IMR-90 (cell line): ENCODE measurements at regions not wholly inside any gene's neighbourhood (a gene's known extent, or its start where the extent isn't known, plus 50 kb on each side); places are given as distances from the start of the nearest gene placed in this dataset.

Source experiments
- ATAC-seq: fragments of 200-7000 bp; cut with Tn5 transposase; 2 replicates; pipeline ENCODE4 v1.9.1; 2020; ENCODE audit warnings: low read depth, mild to moderate bottlenecking, moderate library complexity
- BruUV-seq: library from RNA; stranded (reverse); fragments of 400-500 nt; replicated peaks from 2 replicates; lab custom pipeline; 2021; lab: Mats Ljungman, UMichigan
- CTCF ChIA-PET: fragments of 300-600 bp; formaldehyde crosslinking; extraction: SDS; loops from one replicate; lab custom pipeline; 2021; ENCODE audit warnings: antibody characterized with exemption; lab: Yijun Ruan, JAX
- POLR2A ChIA-PET: fragments of 300-600 bp; sonication (Branson Sonifier 250); formaldehyde crosslinking; loops from one replicate; lab custom pipeline; 2022; ENCODE audit warnings: antibody characterized with exemption; ENCODE audit not compliant: unreplicated experiment; lab: Charles Lee
- DNase-seq: peaks from one replicate; pipeline ENCODE4 v3.0.0; 2013
- H2AFZ ChIP-seq: replicated peaks from 2 replicates; pipeline ENCODE3; 2013; ENCODE audit warnings: low read length, mild to moderate bottlenecking; ENCODE audit not compliant: poor library complexity
- H2AK5ac ChIP-seq: 2 replicates; pipeline ENCODE4 v1.6.1; 2013; ENCODE audit warnings: low read depth, low read length, inconsistent platforms
- H2AK9ac ChIP-seq: replicated peaks from 2 replicates; pipeline ENCODE3; 2013; ENCODE audit warnings: mild to moderate bottlenecking, low read depth, low read length, moderate library complexity; ENCODE audit not compliant: poor library complexity
- H2BK120ac ChIP-seq: 2 replicates; pipeline ENCODE4 v1.6.1; 2013; ENCODE audit warnings: low read depth, low read length, inconsistent platforms
- H2BK15ac ChIP-seq: 3 replicates; pipeline ENCODE4 v1.6.1; 2013; ENCODE audit warnings: low read depth, low read length, inconsistent platforms
- H2BK20ac ChIP-seq: 2 replicates; pipeline ENCODE4 v1.6.1; 2013; ENCODE audit warnings: low read depth, mild to moderate bottlenecking, inconsistent platforms, low read length, moderate library complexity
- H2BK5ac ChIP-seq: 2 replicates; pipeline ENCODE4 v1.6.1; 2013; ENCODE audit warnings: mild to moderate bottlenecking, low read depth, low read length, inconsistent platforms; ENCODE audit not compliant: poor library complexity, severe bottlenecking
- H3K14ac ChIP-seq: replicated peaks from 2 replicates; pipeline ENCODE4 v1.6.1; 2013; ENCODE audit warnings: low read depth, low read length, inconsistent platforms
- H3K18ac ChIP-seq: 2 replicates; pipeline ENCODE4 v1.6.1; 2013; ENCODE audit warnings: low read depth, low read length, control low read depth
- H3K23ac ChIP-seq: 2 replicates; pipeline ENCODE4 v1.6.1; 2013; ENCODE audit warnings: low read depth, low read length, inconsistent platforms
- H3K27ac ChIP-seq: 2 replicates; pipeline ENCODE4 v1.5.1; 2013; ENCODE audit warnings: mild to moderate bottlenecking, control low read depth, low read length; ENCODE audit not compliant: insufficient read depth
- H3K27me3 ChIP-seq: 2 replicates; pipeline ENCODE4 v1.6.1; 2013; ENCODE audit warnings: low read length; ENCODE audit not compliant: control insufficient read depth, insufficient read depth
- H3K36me3 ChIP-seq: 2 replicates; pipeline ENCODE4 v1.6.1; 2013; ENCODE audit warnings: low read length, mixed read lengths; ENCODE audit not compliant: control insufficient read depth, insufficient read depth
- H3K4ac ChIP-seq: 2 replicates; pipeline ENCODE4 v1.6.1; 2013; ENCODE audit warnings: low read depth, low read length, inconsistent platforms
- H3K4me1 ChIP-seq: 2 replicates; pipeline ENCODE4 v1.6.1; 2013; ENCODE audit warnings: low read length, mixed read lengths; ENCODE audit not compliant: control insufficient read depth, insufficient read depth
- H3K4me2 ChIP-seq: 2 replicates; pipeline ENCODE4 v1.6.1; 2013; ENCODE audit warnings: low read depth, mild to moderate bottlenecking, control low read depth, low read length, moderate library complexity
- H3K4me3 ChIP-seq: 2 replicates; pipeline ENCODE4 v1.5.1; 2013; ENCODE audit warnings: low read depth, mild to moderate bottlenecking, control low read depth, low read length, moderate library complexity; ENCODE audit not compliant: insufficient read depth
- H3K56ac ChIP-seq: 2 replicates; pipeline ENCODE4 v1.6.1; 2013; ENCODE audit warnings: low read length, inconsistent platforms; ENCODE audit not compliant: insufficient read depth; ENCODE audit errors: extremely low read depth
- H3K79me1 ChIP-seq, 2 experiments: 2 replicates each; pipeline ENCODE4 v1.6.1; 2013; ENCODE audit warnings: low read length in 2 of 2, inconsistent platforms in 1 of 2, low read depth in 1 of 2
- H3K9ac ChIP-seq: 2 replicates; pipeline ENCODE4 v1.6.1; 2013; ENCODE audit warnings: low read depth, low read length, control low read depth
- H3K9me1 ChIP-seq: 2 replicates; pipeline ENCODE4 v1.6.1; 2013; ENCODE audit warnings: low read length, inconsistent platforms; ENCODE audit not compliant: insufficient read depth
- H3K9me3 ChIP-seq: 2 replicates; pipeline ENCODE4 v1.6.1; 2013; ENCODE audit warnings: low read length; ENCODE audit not compliant: control insufficient read depth, insufficient read depth
- H4K20me1 ChIP-seq: 2 replicates; pipeline ENCODE4 v1.6.1; 2013; ENCODE audit warnings: low read length, inconsistent platforms; ENCODE audit not compliant: insufficient read depth
- H4K5ac ChIP-seq: 2 replicates; pipeline ENCODE4 v1.6.1; 2013; ENCODE audit warnings: mild to moderate bottlenecking, low read depth, low read length, control low read depth
- H4K8ac ChIP-seq, 2 experiments: 2 replicates each; pipeline ENCODE4 v1.6.1; 2013; ENCODE audit warnings: low read depth in 2 of 2, low read length in 2 of 2, control low read depth in 1 of 2, inconsistent platforms in 1 of 2
- H4K91ac ChIP-seq: 2 replicates; pipeline ENCODE4 v1.6.1; 2013; ENCODE audit warnings: low read depth, low read length, inconsistent platforms; ENCODE audit not compliant: insufficient read depth
- CHD1 ChIP-seq: IDR thresholded peaks from 2 replicates; pipeline ENCODE4 v1.6.1; 2012; ENCODE audit warnings: low read depth, low read length, improper control_type of control experiment
- CTCF ChIP-seq: conservative IDR thresholded peaks from 2 replicates; pipeline ENCODE4 v1.5.1; 2012; ENCODE audit warnings: mild to moderate bottlenecking, low read depth, low read length, improper control_type of control experiment
- FOS ChIP-seq: fragments of 150-350 bp; IDR thresholded peaks from 2 replicates; pipeline ENCODE4 v1.6.1; 2016; ENCODE audit warnings: low read depth, low read length
- MXI1 ChIP-seq: IDR thresholded peaks from 2 replicates; pipeline ENCODE4 v1.6.1; 2012; ENCODE audit warnings: low read depth, mild to moderate bottlenecking, low read length, moderate library complexity, borderline replicate concordance
- NFE2L2 ChIP-seq: fragments of 150-350 bp; IDR thresholded peaks from 2 replicates; pipeline ENCODE4 v1.6.1; 2016; ENCODE audit warnings: low read depth, mild to moderate bottlenecking, low read length
- RAD21 ChIP-seq: IDR thresholded peaks from 2 replicates; pipeline ENCODE4 v1.6.1; 2012; ENCODE audit warnings: low read length, improper control_type of control experiment
- RCOR1 ChIP-seq: IDR thresholded peaks from 2 replicates; pipeline ENCODE4 v1.6.1; 2012; ENCODE audit warnings: mild to moderate bottlenecking, low read length, improper control_type of control experiment; ENCODE audit not compliant: insufficient replicate concordance
- SMC3 ChIP-seq: fragments of 150-350 bp; IDR thresholded peaks from 2 replicates; pipeline ENCODE4 v1.6.1; 2016; ENCODE audit warnings: low read depth, mild to moderate bottlenecking, antibody characterized with exemption, low read length, moderate library complexity
- WGBS, 2 experiments: methylation state at CpG; one replicate each; pipeline versions ENCODE4 v1.1.5 to v1.1.7; 2013; ENCODE audit warnings: missing lambda C conversion rate in 2 of 2; ENCODE audit not compliant: insufficient read length in 1 of 2; ENCODE audit errors: extremely low coverage in 2 of 2; 5-methylcytosine and 5-hydroxymethylcytosine counted together
- dilution Hi-C: fragments of 300-500 bp; cut with HindIII; formaldehyde crosslinking; loops from one replicate; pipeline ENCODE4 v1.14.3; 2018; ENCODE audit warnings: low sequenced_read_pairs; ENCODE audit not compliant: unreplicated experiment
- in situ Hi-C: fragments of 300-500 bp; cut with MboI; formaldehyde crosslinking; loops from 3 replicates; pipeline ENCODE4 v1.14.3; 2019; ENCODE audit warnings: low sequenced_read_pairs, inconsistent platforms, mixed read lengths
- intact Hi-C: fragments of 100-400 bp; cut with micrococcal nuclease; formaldehyde crosslinking; loops from 2 replicates; pipeline ENCODE4 v1.10.0; 2022

GRCh38 chr2:236873636-236874035 lies 212.1 kb upstream of the COPS8 start:
- CTCF ChIA-PET: no interaction called here
- no peak for DNase-seq

More at GRCh38 chr2:236873636-236874035, 212.1 kb upstream of the COPS8 start:
- Histone ChIP-seq H2AK5ac (no peak overlapping the region), H4K8ac (no peak overlapping the region), H3K9me1 (0 out of 2 replicates have a peak, but pooled peaks cover 2% of the 10 kb centered on the region), H4K91ac (no peak overlapping the region), H4K20me1 (no peaks in the 10 kb centered on the region), H3K9me3 (no peaks in the 10 kb centered on the region), H2AFZ (no peak overlapping the region), H3K27me3 (no peaks in the 10 kb centered on the region; the same call in 1 of the 2 replicates), H3K4ac (no peak overlapping the region), H3K9ac (no peak overlapping the region), H3K27ac (no peak overlapping the region), H2BK120ac (no peak overlapping the region), H3K23ac (no peak overlapping the region), H3K79me1 (no peaks in the 10 kb centered on the region), H2BK20ac (no peak overlapping the region), H3K56ac (no peak overlapping the region), H2BK5ac (no peak overlapping the region), H4K5ac (no peak overlapping the region), H3K36me3 (no peaks in the 10 kb centered on the region), H3K4me1 (no peaks in the 10 kb centered on the region), H3K18ac (no peak overlapping the region), H2AK9ac (no peak overlapping the region), H3K4me2 (no peak overlapping the region), H3K14ac (no peak overlapping the region), H2BK15ac (no peak overlapping the region), H3K4me3 (no peak overlapping the region)
- WGBS, 2 experiments: 57% methylated on average over 3 of the region's 4 CpGs; no CpG with 5 or more reads in 1 of the 2 experiments
- POLR2A ChIA-PET: no interaction called here
- TF ChIP-seq NFE2L2 (no peak), CTCF (no peak), RAD21 (no peak), MXI1 (no peak), CHD1 (no peak), FOS (no peak), SMC3 (no peak), RCOR1 (no peak)
- intact Hi-C loops: no loop called here
- dilution Hi-C loops: no loop called here
- no TSS peak for BruUV-seq
- no peak for ATAC-seq
- in situ Hi-C loops: no loop called here
